ENCODE measurements at regions not wholly inside any gene's neighbourhood (a gene's known extent, or its start where the extent isn't known, plus 50 kb on each side); places are given as distances from the start of the nearest gene placed in this dataset.
"Not testable (repeated sequence)": the region's sequence is repeated elsewhere in the genome, so short reads cannot be mapped to it uniquely, and the experiment has no call there.

DNA sequence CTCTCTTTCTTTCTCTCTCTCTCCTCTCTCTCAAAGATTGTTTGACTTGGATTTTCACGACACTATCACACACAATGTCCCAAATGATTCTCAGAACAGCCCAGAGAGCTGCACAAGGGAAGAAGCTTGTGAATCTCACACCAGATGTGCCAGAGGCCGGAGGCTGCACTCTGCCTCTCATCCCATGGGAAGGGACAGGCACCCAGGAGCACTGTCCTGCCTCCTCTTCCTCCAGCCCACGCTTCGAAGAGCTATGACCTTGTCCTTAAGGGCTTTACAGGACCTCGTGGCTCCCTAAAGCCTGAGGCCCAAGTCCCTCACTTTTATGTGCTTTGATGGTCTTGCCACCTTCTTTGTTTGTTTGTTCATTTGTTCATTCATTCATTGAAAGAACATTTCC is 267.6 kb downstream of the FAM43A start:
- DNase-seq (ENCODE audit: low read depth, low spot score): no peak
- H3K36me3 ChIP-seq (ENCODE audit: insufficient read depth, insufficient read length, low read length): no peaks in the 10 kb centered on the region
- no peak overlapping the region for H3K4me3 ChIP-seq (ENCODE audit: insufficient read length, low read depth)
- H3K4me1 ChIP-seq (ENCODE audit: insufficient read depth, insufficient read length): peaks cover 2% of the 10 kb centered on the region
- no peaks in the 10 kb centered on the region; the same call in 1 of the 2 replicates for H3K9me3 ChIP-seq (ENCODE audit: insufficient read depth, low read length)
- no peak for TF ChIP-seq YY1 (IDR thresholded peaks at IDR 0.05; ENCODE audit: insufficient read depth, insufficient read length)
- no peak for TF ChIP-seq SUZ12 (IDR thresholded peaks at IDR 0.05; ENCODE audit: extremely low read depth, insufficient read depth, insufficient read length)
- TF ChIP-seq ZNF274 (IDR thresholded peaks at IDR 0.05; ENCODE audit: low read depth, low read length): no peak
- H3K27me3 ChIP-seq (ENCODE audit: insufficient read depth, insufficient read length): no peaks in the 10 kb centered on the region
- H3K9ac ChIP-seq (ENCODE audit: insufficient read length, low read depth): no peak overlapping the region

DNA sequence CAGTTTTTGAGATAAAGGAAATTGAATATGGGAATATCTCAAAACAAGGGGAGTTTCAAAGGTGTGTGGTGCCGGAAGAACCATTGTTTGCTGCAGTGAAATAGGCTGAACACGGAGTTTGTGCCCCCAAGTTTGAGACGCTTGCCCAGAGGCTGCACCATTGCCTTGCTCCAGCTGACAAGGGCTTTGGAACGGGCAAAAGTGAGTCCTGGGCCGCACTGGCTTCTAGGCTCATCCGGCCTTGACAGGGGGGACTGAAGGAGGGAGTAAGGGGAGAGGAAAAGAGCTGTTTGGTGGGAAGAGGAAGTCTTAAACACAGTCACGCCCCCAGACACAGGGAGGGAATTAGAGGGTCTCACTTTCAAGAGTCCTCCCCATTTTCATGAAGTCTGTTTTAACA is 269.9 kb downstream of the FAM43A start:
- TF ChIP-seq YY1 (IDR thresholded peaks at IDR 0.05; ENCODE audit: insufficient read depth, insufficient read length): no peak
- no peak for TF ChIP-seq SUZ12 (IDR thresholded peaks at IDR 0.05; ENCODE audit: extremely low read depth, insufficient read depth, insufficient read length)
- no peak overlapping the region for H3K4me3 ChIP-seq (ENCODE audit: insufficient read length, low read depth)
- no peak for DNase-seq (ENCODE audit: low read depth, low spot score)

DNA sequence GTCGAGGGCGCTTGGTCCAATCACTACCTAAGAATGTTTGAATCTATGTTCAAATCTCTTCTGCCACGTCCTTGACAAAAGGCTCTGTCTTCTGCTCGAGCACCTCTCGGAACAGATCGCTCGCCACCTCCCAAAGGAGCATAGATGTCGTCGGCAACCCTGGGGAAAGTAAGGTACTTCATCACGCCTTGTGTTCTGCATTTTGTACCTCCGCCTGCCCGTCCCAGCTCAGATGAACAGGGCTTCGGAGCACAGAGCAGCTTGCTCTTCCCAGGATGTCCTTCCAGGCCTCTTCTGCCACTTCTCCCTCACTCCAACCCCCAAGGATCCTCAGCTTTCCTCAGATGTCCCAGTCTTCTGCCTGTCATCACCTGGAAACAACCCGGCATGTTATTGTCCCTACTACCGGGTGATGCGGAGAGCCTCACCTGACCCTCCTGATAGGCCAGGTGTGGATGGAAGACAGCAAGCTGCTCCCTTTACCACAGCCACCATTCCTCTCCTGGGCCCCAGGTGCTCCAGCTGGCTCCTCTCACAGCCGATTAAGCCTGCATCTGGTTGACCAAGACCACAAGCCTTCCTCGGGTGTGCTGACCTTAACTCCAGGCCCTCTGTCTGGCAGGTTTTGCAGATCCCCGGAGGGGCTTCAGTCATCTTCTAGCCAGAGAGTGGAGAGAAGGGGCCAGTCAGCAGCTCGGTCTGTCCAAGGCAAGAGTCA is 270.5 kb downstream of the FAM43A start:
- TF ChIP-seq SUZ12 (IDR thresholded peaks at IDR 0.05; ENCODE audit: extremely low read depth, insufficient read depth, insufficient read length) (no peak), ZNF274 (IDR thresholded peaks at IDR 0.05; ENCODE audit: low read depth, low read length) (no peak), YY1 (IDR thresholded peaks at IDR 0.05; ENCODE audit: insufficient read depth, insufficient read length) (no peak)
- DNase-seq (ENCODE audit: low read depth, low spot score): no peak
- no peak overlapping the region for H3K4me3 ChIP-seq (ENCODE audit: insufficient read length, low read depth)

More for the DNA sequence above, 269.9 kb downstream of the FAM43A start:
- H3K4me1 ChIP-seq (ENCODE audit: insufficient read depth, insufficient read length): peaks cover 2% of the 10 kb centered on the region
- no peaks in the 10 kb centered on the region for H3K27me3 ChIP-seq (ENCODE audit: insufficient read depth, insufficient read length)
- no peaks in the 10 kb centered on the region for H3K9me3 ChIP-seq (ENCODE audit: insufficient read depth, low read length)
- no peak overlapping the region for H3K9ac ChIP-seq (ENCODE audit: insufficient read length, low read depth)
- no peaks in the 10 kb centered on the region for H3K36me3 ChIP-seq (ENCODE audit: insufficient read depth, insufficient read length, low read length)

DNA sequence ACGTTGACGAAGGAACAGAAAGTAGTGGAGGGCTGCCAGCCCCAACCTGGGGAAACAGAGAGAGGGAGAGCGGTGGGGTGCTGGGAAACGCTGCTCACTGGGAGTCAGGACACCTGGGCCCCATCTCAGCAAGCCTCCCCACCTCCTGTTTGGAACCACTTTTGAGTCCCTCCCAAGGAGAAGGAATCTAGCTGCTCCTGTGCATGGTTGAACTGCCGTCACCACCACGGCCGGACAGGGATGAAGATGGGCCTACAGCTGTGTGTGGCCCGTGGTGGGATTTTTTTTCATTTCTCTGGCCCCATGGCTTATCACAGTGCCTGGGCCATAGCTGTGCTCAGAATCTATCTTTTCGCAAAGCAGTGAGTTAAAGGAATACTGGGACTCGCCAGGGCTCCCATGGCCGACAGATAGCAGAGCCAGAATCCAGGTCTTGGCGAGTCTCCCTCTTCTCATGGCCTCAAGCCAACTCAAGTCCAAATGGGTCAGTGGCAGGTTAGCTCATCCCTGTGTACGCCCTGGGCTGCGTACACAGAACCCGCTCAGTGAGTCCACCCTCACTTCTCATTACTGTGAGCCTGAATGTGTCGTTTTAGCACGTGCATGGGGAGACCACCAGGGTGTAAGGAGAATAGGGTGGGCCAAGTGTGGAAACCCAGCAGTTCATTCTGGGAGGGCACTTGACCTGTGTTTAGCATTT is 271.2 kb downstream of the FAM43A start:
- Histone ChIP-seq H3K4me3 (ENCODE audit: insufficient read length, low read depth) (no peak overlapping the region), H3K9ac (ENCODE audit: insufficient read length, low read depth) (no peak overlapping the region), H3K4me1 (ENCODE audit: insufficient read depth, insufficient read length) (peaks cover 2% of the 10 kb centered on the region), H3K9me3 (ENCODE audit: insufficient read depth, low read length) (no peaks in the 10 kb centered on the region), H3K27me3 (ENCODE audit: insufficient read depth, insufficient read length) (no peaks in the 10 kb centered on the region), H3K36me3 (ENCODE audit: insufficient read depth, insufficient read length, low read length) (no peaks in the 10 kb centered on the region)
- TF ChIP-seq SUZ12 (IDR thresholded peaks at IDR 0.05; ENCODE audit: extremely low read depth, insufficient read depth, insufficient read length): no peak
- no peak for TF ChIP-seq YY1 (IDR thresholded peaks at IDR 0.05; ENCODE audit: insufficient read depth, insufficient read length)
- no peak for TF ChIP-seq ZNF274 (IDR thresholded peaks at IDR 0.05; ENCODE audit: low read depth, low read length)
- no peak for DNase-seq (ENCODE audit: low read depth, low spot score)

More for the DNA sequence above, 270.5 kb downstream of the FAM43A start:
- Histone ChIP-seq H3K4me1 (ENCODE audit: insufficient read depth, insufficient read length) (peaks cover 2% of the 10 kb centered on the region), H3K9ac (ENCODE audit: insufficient read length, low read depth) (no peak overlapping the region), H3K36me3 (ENCODE audit: insufficient read depth, insufficient read length, low read length) (no peaks in the 10 kb centered on the region), H3K9me3 (ENCODE audit: insufficient read depth, low read length) (no peaks in the 10 kb centered on the region), H3K27me3 (ENCODE audit: insufficient read depth, insufficient read length) (no peaks in the 10 kb centered on the region)

DNA sequence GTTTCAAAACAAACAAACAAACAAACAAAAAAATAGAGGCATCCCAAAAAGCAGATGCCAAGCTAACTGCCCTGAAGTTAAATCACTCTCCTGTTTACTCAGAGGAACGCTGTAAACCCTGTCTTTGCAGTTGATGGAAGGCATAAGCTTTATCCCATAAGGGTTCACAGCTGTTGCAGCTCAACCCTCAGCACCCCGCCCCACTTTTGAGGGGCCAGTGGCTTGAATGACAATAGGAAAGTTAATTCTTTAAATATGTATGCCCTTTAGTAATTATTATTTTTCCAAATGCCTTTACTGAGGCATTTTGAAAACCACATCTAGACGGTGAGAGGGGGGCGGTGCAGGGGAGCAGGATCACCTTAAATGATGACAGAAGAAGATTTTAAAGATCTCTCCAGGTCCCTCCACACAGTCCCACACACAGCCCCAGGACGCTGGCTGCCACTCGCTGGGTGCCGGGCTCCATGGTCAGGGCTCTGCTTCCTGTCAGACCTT is 272.1 kb downstream of the FAM43A start:
- no peak for DNase-seq (ENCODE audit: low read depth, low spot score)
- TF ChIP-seq SUZ12 (IDR thresholded peaks at IDR 0.05; ENCODE audit: extremely low read depth, insufficient read depth, insufficient read length) (no peak), ZNF274 (IDR thresholded peaks at IDR 0.05; ENCODE audit: low read depth, low read length) (no peak), YY1 (IDR thresholded peaks at IDR 0.05; ENCODE audit: insufficient read depth, insufficient read length) (no peak)
- no peaks in the 10 kb centered on the region for H3K27me3 ChIP-seq (ENCODE audit: insufficient read depth, insufficient read length)
- H3K9me3 ChIP-seq (ENCODE audit: insufficient read depth, low read length): no peaks in the 10 kb centered on the region
- H3K4me1 ChIP-seq (ENCODE audit: insufficient read depth, insufficient read length): peaks cover under 1% of the 10 kb centered on the region
- H3K9ac ChIP-seq (ENCODE audit: insufficient read length, low read depth): no peak overlapping the region
- H3K4me3 ChIP-seq (ENCODE audit: insufficient read length, low read depth): no peak overlapping the region
- no peaks in the 10 kb centered on the region for H3K36me3 ChIP-seq (ENCODE audit: insufficient read depth, insufficient read length, low read length)

DNA sequence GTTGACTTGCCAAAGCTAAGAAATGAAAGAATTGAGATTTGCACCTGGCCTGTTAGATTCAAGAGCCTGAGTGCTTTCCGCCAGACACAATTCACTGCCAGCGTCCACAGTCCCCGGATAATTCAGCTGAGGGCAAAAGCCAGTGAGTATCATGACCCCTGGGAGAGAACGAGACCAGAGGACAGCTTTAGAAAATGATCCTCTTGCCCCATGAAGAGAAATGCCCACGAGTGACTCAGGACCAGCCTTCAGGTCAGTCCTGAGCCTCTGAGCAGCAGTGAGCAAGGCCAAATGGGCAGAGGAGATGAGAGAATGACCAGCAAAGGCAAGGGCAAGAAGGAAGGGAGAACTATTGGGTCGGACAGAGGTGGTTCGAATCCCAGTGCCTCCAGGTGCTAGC is 273.5 kb downstream of the FAM43A start:
- no peaks in the 10 kb centered on the region for H3K9me3 ChIP-seq (ENCODE audit: insufficient read depth, low read length)
- no peak overlapping the region for H3K9ac ChIP-seq (ENCODE audit: insufficient read length, low read depth)
- H3K4me3 ChIP-seq (ENCODE audit: insufficient read length, low read depth): no peak overlapping the region
- DNase-seq (ENCODE audit: low read depth, low spot score): no peak
- no peaks in the 10 kb centered on the region for H3K4me1 ChIP-seq (ENCODE audit: insufficient read depth, insufficient read length)
- H3K27me3 ChIP-seq (ENCODE audit: insufficient read depth, insufficient read length): no peaks in the 10 kb centered on the region
- H3K36me3 ChIP-seq (ENCODE audit: insufficient read depth, insufficient read length, low read length): no peaks in the 10 kb centered on the region
- no peak for TF ChIP-seq ZNF274 (IDR thresholded peaks at IDR 0.05; ENCODE audit: low read depth, low read length)
- no peak for TF ChIP-seq SUZ12 (IDR thresholded peaks at IDR 0.05; ENCODE audit: extremely low read depth, insufficient read depth, insufficient read length)
- no peak for TF ChIP-seq YY1 (IDR thresholded peaks at IDR 0.05; ENCODE audit: insufficient read depth, insufficient read length)

DNA sequence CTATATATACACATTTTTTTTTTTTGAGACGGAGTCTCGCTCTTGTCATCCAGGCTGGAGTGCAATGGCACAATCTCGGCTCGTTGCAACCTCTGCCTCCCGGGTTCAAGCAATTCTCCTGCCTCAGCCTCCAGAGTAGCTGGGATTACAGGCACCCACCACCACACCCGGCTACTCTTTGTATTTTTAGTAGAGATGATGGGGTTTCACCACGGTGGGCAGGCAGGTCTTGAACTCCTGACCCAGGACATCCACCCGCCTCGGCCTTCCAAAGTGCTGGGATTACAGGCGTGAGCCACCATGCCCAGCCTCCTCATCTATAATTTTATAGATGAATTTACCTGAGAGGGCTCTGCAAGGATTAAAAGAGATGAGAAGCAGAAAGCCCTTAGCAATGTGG is 274.0 kb downstream of the FAM43A start:
- H3K4me3 ChIP-seq (ENCODE audit: insufficient read length, low read depth); DNase-seq (ENCODE audit: low read depth, low spot score); H3K9me3 ChIP-seq (ENCODE audit: insufficient read depth, low read length); H3K27me3 ChIP-seq (ENCODE audit: insufficient read depth, insufficient read length); H3K36me3 ChIP-seq (ENCODE audit: insufficient read depth, insufficient read length, low read length); H3K4me1 ChIP-seq (ENCODE audit: insufficient read depth, insufficient read length); H3K9ac ChIP-seq (ENCODE audit: insufficient read length, low read depth): not testable (repeated sequence)

Data from NT2/D1 (cell line).